HepG2 (cell line): ENCODE measurements at regions not wholly inside any gene's neighbourhood (a gene's known extent, or its start where the extent isn't known, plus 50 kb on each side); places are given as distances from the start of the nearest gene placed in this dataset.
A peak's percentile ranks its signal among the peaks of the same experiment; 100 is the strongest.

ENCODE experiments used
- ATAC-seq: fragments of 200-7000 bp; cut with Tn5 transposase; 3 replicates; pipeline ENCODE4 v1.9.1; 2020; ENCODE audit warnings: mild to moderate bottlenecking, moderate library complexity
- BruUV-seq: library from RNA; stranded (reverse); fragments of 400-500 nt; replicated peaks from 2 replicates; lab custom pipeline; 2021; lab: Mats Ljungman, UMichigan
- CTCF ChIA-PET: fragments of 300-600 bp; formaldehyde crosslinking; extraction: SDS; loops from one replicate; lab custom pipeline; 2021; ENCODE audit warnings: low total read pairs, inconsistent platforms, low intra/inter-chr PET ratio; lab: Yijun Ruan, JAX
- POLR2A ChIA-PET: fragments of 350-600 bp; sonication (Branson Sonifier 250); formaldehyde crosslinking; loops from one replicate; lab custom pipeline; 2020; ENCODE audit warnings: antibody characterized with exemption, inconsistent platforms; lab: Yijun Ruan, JAX
- DNase-seq: peaks from one replicate; pipeline ENCODE4 v3.0.0-alpha.2; 2015; ENCODE audit warnings: low spot score
- FAIRE-seq: peaks from 3 replicates; lab custom pipeline; 2011; peaks lifted over from hg19 to GRCh38; lab: Jason Lieb, UNC
- H2AFZ ChIP-seq: one replicate; pipeline ENCODE4 v1.6.1; 2011; ENCODE audit warnings: low read length, inconsistent platforms
- H3K27ac ChIP-seq: fragments of 300-600 bp; 3 replicates; pipeline ENCODE4 v1.8.0; 2011; ENCODE audit warnings: mixed run types, mild to moderate bottlenecking, mixed read lengths, low read length, inconsistent platforms; ENCODE audit not compliant: insufficient read depth; ENCODE audit errors: extremely low read length
- H3K27me3 ChIP-seq, 2 experiments: fragments of 200-600 bp in 1 of 2; 2 replicates in 1 of 2; 3 replicates in 1 of 2; pipeline versions ENCODE4 v1.6.0 to v1.8.0; 2011; ENCODE audit warnings: low read length in 2 of 2, mild to moderate bottlenecking in 2 of 2, moderate library complexity in 2 of 2, inconsistent platforms in 1 of 2; ENCODE audit not compliant: insufficient read depth in 2 of 2, control insufficient read depth in 1 of 2
- H3K36me3 ChIP-seq, 2 experiments: fragments of 200-600 bp in 1 of 2; replicated peaks in 1 of 2; 2 replicates in 1 of 2; 3 replicates in 1 of 2; pipeline versions ENCODE4 v1.5.1 to v1.8.0; 2011; ENCODE audit warnings: low read length in 2 of 2, inconsistent platforms in 1 of 2; ENCODE audit not compliant: insufficient read depth in 2 of 2, control insufficient read depth in 1 of 2
- H3K4me1 ChIP-seq: 2 replicates; pipeline ENCODE4 v1.5.1; 2012; ENCODE audit warnings: low read length, inconsistent platforms; ENCODE audit not compliant: insufficient read depth
- H3K4me2 ChIP-seq: 2 replicates; pipeline ENCODE4 v1.6.0; 2011; ENCODE audit warnings: low read depth, low read length, inconsistent platforms
- H3K4me3 ChIP-seq, 3 experiments: fragments of 200-600 bp in 1 of 3; sonication (generic), shearing (Covaris generic) in 1 of 3; replicated peaks in 1 of 3; 2 replicates each; pipeline ENCODE4 v1.5.1; 2011 to 2016; ENCODE audit warnings: low read length in 3 of 3, inconsistent platforms in 2 of 3, low read depth in 2 of 3, mild to moderate bottlenecking in 2 of 3, control low read depth in 1 of 3, mixed read lengths in 1 of 3; ENCODE audit not compliant: insufficient read depth in 1 of 3
- H3K79me2 ChIP-seq: one replicate; pipeline ENCODE4 v1.6.1; 2011; ENCODE audit warnings: low read length, inconsistent platforms; ENCODE audit not compliant: insufficient read depth
- H3K9ac ChIP-seq: 2 replicates; pipeline ENCODE4 v1.6.0; 2011; ENCODE audit warnings: mild to moderate bottlenecking, low read depth, low read length, inconsistent platforms; ENCODE audit not compliant: insufficient read depth
- H3K9me3 ChIP-seq: 2 replicates; pipeline ENCODE4 v1.5.1; 2012; ENCODE audit warnings: mild to moderate bottlenecking, low read length
- H4K20me1 ChIP-seq: 2 replicates; pipeline ENCODE4 v1.6.0; 2011; ENCODE audit warnings: inconsistent platforms, mild to moderate bottlenecking, low read length, moderate library complexity; ENCODE audit not compliant: insufficient read depth
- E2F1 ChIP-seq: sonication (generic); formaldehyde crosslinking; IDR thresholded peaks from 2 replicates; pipeline ENCODE4 v1.5.0; 2020; ENCODE audit warnings: missing genetic modification reagents
- HNRNPK ChIP-seq: fragments of 200-400 bp; formaldehyde crosslinking; IDR thresholded peaks from 2 replicates; pipeline ENCODE4 v1.6.1; 2018; ENCODE audit warnings: low read length, low read depth, moderate library complexity, mild to moderate bottlenecking; ENCODE audit not compliant: poor library complexity, severe bottlenecking
- MNT ChIP-seq: fragments of 450-650 bp; IDR thresholded peaks from 2 replicates; pipeline ENCODE4 v1.6.1; 2016
- MXD3 ChIP-seq: IDR thresholded peaks from 2 replicates; pipeline ENCODE4 v1.6.1; 2016; ENCODE audit warnings: mild to moderate bottlenecking, missing biosample characterization, missing genetic modification reagents
- ZBTB37 ChIP-seq: sonication (generic); formaldehyde crosslinking; IDR thresholded peaks from 2 replicates; pipeline ENCODE4 v1.4.0; 2020; ENCODE audit warnings: mild to moderate bottlenecking, missing genetic modification reagents
- ZNF468 ChIP-seq: sonication (generic); formaldehyde crosslinking; IDR thresholded peaks from 2 replicates; pipeline ENCODE4 v1.8.0; 2022; ENCODE audit warnings: mild to moderate bottlenecking, moderate library complexity, missing genetic modification reagents
- ZNF562 ChIP-seq: sonication (generic); formaldehyde crosslinking; IDR thresholded peaks from 2 replicates; pipeline ENCODE4 v1.8.0; 2022; ENCODE audit warnings: missing genetic modification reagents, borderline replicate concordance
- ZNF7 ChIP-seq: IDR thresholded peaks from 2 replicates; pipeline ENCODE4 v1.6.1; 2016; ENCODE audit warnings: missing biosample characterization, missing genetic modification reagents
- WGBS: methylation state at CpG from one replicate; pipeline ENCODE4 v1.1.6; 2017; ENCODE audit warnings: low lambda C conversion rate; 5-methylcytosine and 5-hydroxymethylcytosine counted together
- in situ Hi-C: cut with HindIII; loops from 2 replicates; pipeline ENCODE4 v1.10.0; 2017; ENCODE audit warnings: low pct_unique_long_range_greater_than_20kb; ENCODE audit not compliant: extremely low pct_ligation_motif_present
- intact Hi-C: fragments of 100-400 bp; cut with micrococcal nuclease; formaldehyde crosslinking; loops from one replicate; pipeline ENCODE4 v1.10.0; 2022; ENCODE audit not compliant: unreplicated experiment

- no peak for TF ChIP-seq ZBTB37
- no peak for TF ChIP-seq MXD3 (CRISPR knock-in tag)
- TF ChIP-seq ZNF7 (CRISPR knock-in tag) = no peak
- no peak for TF ChIP-seq E2F1 (CRISPR knock-in tag)
- TF ChIP-seq ZNF468 = no peak
- TF ChIP-seq HNRNPK = no peak
Observed at GRCh38 chr2:11100976-11101375, 54.3 kb upstream of the SLC66A3 start (continued).

- H3K27ac ChIP-seq = no peak overlapping the region
- H2AFZ ChIP-seq = no peak overlapping the region
- no TSS peak for BruUV-seq
- no peaks in the 10 kb centered on the region for H4K20me1 ChIP-seq
- H3K36me3 ChIP-seq = no peaks in the 10 kb centered on the region
- TF ChIP-seq MNT = peak; percentile 72; the same call in 1 of the 2 replicates
- no peak for TF ChIP-seq ZNF562
- H3K9me3 ChIP-seq = no peaks in the 10 kb centered on the region
- H3K9ac ChIP-seq = no peak overlapping the region
- ATAC-seq (no peak), FAIRE-seq (no peak), DNase-seq (no peak)
- WGBS = 6% methylated on average over 4 of the region's 4 CpGs
- ChIA-PET CTCF (no interaction called here), POLR2A (no interaction called here)
- intact Hi-C loops (no loop called here), in situ Hi-C loops (no loop called here)
- no peak overlapping the region for H3K4me3 ChIP-seq
- no peaks in the 10 kb centered on the region for H3K4me1 ChIP-seq
- no peaks in the 10 kb centered on the region for H3K79me2 ChIP-seq
- peaks cover 13 to 71% of the 10 kb centered on the region in 2 experiments; a peak in 4 of 5 replicates for H3K27me3 ChIP-seq
- no peak overlapping the region for H3K4me2 ChIP-seq
Observed at GRCh38 chr2:11101430-11101829, 53.8 kb upstream of the SLC66A3 start.
